ENCODE measurements at regions not wholly inside any gene's neighbourhood (a gene's known extent, or its start where the extent isn't known, plus 50 kb on each side); places are given as distances from the start of the nearest gene placed in this dataset.

DNA sequence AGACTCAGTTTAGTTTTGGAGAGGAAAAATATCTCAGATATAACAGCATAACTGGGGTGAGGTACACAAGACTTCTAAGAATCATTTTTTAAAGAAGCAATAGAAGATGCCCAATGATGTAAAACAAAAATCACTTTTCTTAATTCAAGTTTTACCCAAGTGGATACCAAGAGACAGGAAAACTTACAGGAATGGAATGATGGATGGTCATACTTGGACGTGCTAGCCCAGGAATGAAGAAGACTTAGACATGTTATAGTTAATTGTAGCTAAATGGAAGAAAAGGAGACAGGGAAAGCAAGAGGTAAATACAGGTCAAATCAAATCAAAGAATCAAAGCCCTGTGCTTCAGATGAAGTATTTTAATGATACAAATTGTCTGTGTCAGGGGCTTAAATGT lies 312.7 kb upstream of the KCNJ16 start:
- TF ChIP-seq, protein P1, sequence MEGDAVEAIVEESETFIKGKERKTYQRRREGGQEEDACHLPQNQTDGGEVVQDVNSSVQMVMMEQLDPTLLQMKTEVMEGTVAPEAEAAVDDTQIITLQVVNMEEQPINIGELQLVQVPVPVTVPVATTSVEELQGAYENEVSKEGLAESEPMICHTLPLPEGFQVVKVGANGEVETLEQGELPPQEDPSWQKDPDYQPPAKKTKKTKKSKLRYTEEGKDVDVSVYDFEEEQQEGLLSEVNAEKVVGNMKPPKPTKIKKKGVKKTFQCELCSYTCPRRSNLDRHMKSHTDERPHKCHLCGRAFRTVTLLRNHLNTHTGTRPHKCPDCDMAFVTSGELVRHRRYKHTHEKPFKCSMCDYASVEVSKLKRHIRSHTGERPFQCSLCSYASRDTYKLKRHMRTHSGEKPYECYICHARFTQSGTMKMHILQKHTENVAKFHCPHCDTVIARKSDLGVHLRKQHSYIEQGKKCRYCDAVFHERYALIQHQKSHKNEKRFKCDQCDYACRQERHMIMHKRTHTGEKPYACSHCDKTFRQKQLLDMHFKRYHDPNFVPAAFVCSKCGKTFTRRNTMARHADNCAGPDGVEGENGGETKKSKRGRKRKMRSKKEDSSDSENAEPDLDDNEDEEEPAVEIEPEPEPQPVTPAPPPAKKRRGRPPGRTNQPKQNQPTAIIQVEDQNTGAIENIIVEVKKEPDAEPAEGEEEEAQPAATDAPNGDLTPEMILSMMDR (IDR thresholded peaks at IDR 0.05; ENCODE audit: low read depth, low read length), result no peak
- H3K4me3 ChIP-seq (ENCODE audit: low read depth, low read length), result no peak overlapping the region

DNA sequence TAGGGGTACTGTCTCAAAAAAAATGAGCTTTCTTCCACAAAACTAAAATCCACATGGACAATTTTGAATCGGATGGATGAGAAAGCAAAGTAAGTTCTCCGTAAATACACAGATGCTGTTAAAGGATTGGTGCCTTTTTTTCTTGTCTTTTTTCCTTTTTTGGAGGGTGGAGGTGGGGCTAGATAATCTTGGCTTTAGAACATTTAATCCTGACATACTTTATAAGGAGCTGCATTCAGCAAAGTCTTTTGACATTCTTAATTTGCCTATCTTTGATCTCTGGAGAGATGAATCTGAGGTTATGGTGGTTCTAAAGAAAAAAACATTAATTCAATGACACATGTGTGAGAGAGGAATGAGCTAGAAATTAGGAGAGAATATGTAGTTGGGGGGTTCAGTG lies 312.3 kb upstream of the KCNJ16 start:
- TF ChIP-seq, protein P1 (IDR thresholded peaks at IDR 0.05; ENCODE audit: low read depth, low read length), result no peak
- H3K4me3 ChIP-seq (ENCODE audit: low read depth, low read length), result no peak overlapping the region

DNA sequence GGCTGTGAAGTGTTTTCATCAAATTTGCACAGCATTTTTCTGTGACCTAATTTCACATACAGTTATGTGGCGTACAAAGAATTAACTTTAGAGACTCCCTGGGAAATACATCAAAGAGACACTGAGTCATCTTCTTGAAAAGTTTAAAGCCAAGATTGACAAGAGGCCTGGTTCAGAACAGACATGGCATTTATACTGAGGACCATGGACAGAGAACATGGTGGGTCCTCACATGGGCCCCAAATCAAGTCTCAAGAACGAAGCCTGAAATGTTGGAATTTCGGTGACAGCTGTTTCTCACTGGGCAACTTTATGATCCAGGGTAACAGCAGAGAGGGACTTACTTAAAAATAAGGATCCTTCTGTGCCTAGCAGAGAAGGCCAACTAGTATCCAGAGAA lies 311.5 kb upstream of the KCNJ16 start:
- no peak overlapping the region for H3K4me3 ChIP-seq (ENCODE audit: low read depth, low read length)
- TF ChIP-seq, protein P1 (IDR thresholded peaks at IDR 0.05; ENCODE audit: low read depth, low read length), result no peak

DNA sequence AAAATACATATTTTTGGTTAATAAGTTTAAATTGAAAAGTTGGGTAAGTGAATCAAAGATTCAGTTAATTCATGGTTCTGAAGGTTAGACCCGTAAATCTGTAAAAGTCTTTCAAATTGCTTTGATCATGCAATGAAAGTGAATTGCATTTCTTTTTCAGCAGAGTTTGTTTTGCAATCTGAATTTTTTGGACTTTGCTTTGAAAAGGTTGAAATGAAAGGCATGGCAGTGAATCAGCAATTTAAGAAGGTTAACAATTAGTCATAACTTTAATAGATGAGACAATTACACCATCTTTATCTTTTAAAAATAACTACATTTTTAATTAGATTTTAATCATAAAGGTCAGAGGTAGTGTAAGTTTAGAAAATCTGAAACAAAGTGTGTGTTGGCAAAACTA lies 310.9 kb upstream of the KCNJ16 start:
- no peak overlapping the region for H3K4me3 ChIP-seq (ENCODE audit: low read depth, low read length)
- TF ChIP-seq, protein P1 (IDR thresholded peaks at IDR 0.05; ENCODE audit: low read depth, low read length), result no peak

DNA sequence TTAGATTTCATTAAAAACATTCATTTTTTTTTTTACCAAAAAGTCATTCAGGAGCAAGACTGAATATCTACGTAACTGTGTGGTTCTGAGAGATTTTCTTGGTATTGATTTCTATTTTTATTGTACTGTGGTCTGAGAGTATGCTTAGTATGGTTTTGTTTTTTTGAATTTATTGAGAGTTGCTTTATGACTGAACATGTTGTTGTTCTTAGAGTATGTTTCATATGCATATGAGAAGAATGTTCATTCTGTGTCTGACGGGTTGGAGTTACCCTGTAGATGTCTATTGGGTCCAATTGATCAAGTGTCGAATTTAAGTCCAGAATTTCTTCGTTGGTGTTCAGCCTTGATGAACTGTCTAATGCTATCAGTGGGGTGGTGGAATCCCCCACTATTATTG lies 306.0 kb upstream of the KCNJ16 start:
- H3K4me3 ChIP-seq (ENCODE audit: low read depth, low read length), result no peak overlapping the region
- TF ChIP-seq, protein P1 (IDR thresholded peaks at IDR 0.05; ENCODE audit: low read depth, low read length), result no peak

DNA sequence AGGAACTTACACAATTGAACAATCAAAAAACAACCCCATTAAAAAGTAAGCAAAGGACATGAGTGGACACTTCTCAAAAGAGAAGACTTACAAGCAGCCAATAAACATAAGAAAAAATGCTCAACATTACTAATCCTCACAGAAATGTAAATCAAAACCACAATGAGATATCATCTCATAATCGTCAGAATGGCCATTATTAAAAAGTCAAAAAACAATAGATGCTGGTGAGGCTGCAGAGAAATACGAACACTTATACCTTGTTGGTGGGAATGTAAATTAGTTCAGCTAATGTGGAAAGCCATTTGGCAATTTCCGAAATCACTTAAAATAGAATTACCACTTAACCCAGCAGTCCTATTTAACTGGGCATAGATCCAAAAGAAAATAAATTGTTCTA lies 301.9 kb upstream of the KCNJ16 start:
- no peak overlapping the region for H3K4me3 ChIP-seq (ENCODE audit: low read depth, low read length)
- TF ChIP-seq, protein P1 (IDR thresholded peaks at IDR 0.05; ENCODE audit: low read depth, low read length), result no peak

DNA sequence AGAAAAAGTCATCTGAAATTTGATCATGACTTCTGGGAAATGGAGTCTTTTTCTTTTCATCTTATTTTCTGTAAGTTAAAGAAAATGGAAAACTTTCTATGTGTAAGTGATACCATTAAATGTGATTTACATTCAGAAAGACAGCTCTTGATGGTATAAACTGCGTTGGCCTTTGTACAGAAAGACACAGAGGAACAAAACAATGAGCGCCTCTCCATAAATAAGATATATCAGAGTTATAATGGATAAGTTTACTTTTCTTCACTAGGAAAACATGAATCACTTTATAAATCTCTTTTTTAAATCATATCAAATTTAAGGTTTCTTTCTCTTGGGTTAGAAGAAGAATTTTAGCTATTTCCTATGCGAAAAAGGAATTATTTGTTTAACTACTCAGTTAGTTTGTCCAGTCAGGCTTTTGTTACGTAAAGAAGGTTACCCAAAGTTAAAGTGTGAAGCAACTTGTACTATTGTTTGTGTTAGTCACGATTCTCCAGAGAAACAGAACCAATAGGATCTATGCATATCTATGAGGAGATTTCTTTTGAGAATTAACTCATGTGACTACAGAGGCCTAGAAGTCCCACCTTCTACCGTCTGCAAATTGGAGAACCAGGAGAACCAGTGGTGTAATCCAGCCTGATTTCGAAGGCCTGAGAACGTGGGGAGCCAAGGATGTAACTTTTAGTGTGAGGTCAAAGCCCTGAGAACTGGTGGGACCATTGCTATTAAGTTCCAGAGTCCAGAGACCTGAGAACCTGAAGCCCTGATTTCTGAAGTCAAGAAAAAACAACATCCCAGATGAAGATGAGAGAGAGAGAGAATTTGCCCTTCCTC lies 295.4 kb upstream of the KCNJ16 start:
- TF ChIP-seq, protein P1 (IDR thresholded peaks at IDR 0.05; ENCODE audit: low read depth, low read length), result no peak

More for the DNA sequence above, 295.4 kb upstream of the KCNJ16 start:
- no peak overlapping the region for H3K4me3 ChIP-seq (ENCODE audit: low read depth, low read length)
